ENCODE measurements at regions not wholly inside any gene's neighbourhood (a gene's known extent, or its start where the extent isn't known, plus 50 kb on each side); places are given as distances from the start of the nearest gene placed in this dataset.

- no peak for DNase-seq (ENCODE audit: low read depth in 2 of 2)
- H3K27me3 ChIP-seq (ENCODE audit: control insufficient read depth, insufficient read depth, low read length), result no peaks in the 10 kb centered on the region
- H3K9ac ChIP-seq (ENCODE audit: insufficient read depth, low read length), result no peak overlapping the region
- no peaks in the 10 kb centered on the region for H3K79me2 ChIP-seq (ENCODE audit: control insufficient read depth, insufficient read depth, low read length)
- H3K36me3 ChIP-seq (ENCODE audit: control insufficient read depth, insufficient read depth, low read length), result no peaks in the 10 kb centered on the region
- no peaks in the 10 kb centered on the region for H4K20me1 ChIP-seq (ENCODE audit: control insufficient read depth, extremely low read depth, insufficient read depth, low read length)
- no peak overlapping the region for H3K27ac ChIP-seq (ENCODE audit: insufficient read depth, low read length)
- H3K4me3 ChIP-seq (replicated peaks in 1 of 4; ENCODE audit: control extremely low read depth in 1 of 4, insufficient read depth in 1 of 4, low read depth in 3 of 4, low read length in 4 of 4), result no peak overlapping the region
- no peak overlapping the region for H3K4me2 ChIP-seq (ENCODE audit: extremely low read depth, insufficient read depth, low read length)
- no peaks in the 10 kb centered on the region for H3K9me3 ChIP-seq (ENCODE audit: control insufficient read depth, insufficient read depth, low read depth, low read length)
- H2AFZ ChIP-seq (ENCODE audit: low read length), result no peak overlapping the region
- H3K4me1 ChIP-seq (ENCODE audit: control insufficient read depth, extremely low read depth, insufficient read depth, low read length), result no peaks in the 10 kb centered on the region
- TF ChIP-seq EZH2 (IDR thresholded peaks at IDR 0.05; ENCODE audit: low read length, missing control alignments) (no peak), CTCF (conservative IDR thresholded peaks at IDR 0.05 in 1 of 2, IDR thresholded peaks at IDR 0.05 in 1 of 2; ENCODE audit: low read depth in 1 of 2, low read length in 2 of 2) (no peak)
Measured at GRCh38 chr5:40270274-40270845, 409.4 kb upstream of the PTGER4 start.

- Histone ChIP-seq H4K20me1 (ENCODE audit: control insufficient read depth, extremely low read depth, insufficient read depth, low read length) (no peaks in the 10 kb centered on the region), H3K9ac (ENCODE audit: insufficient read depth, low read length) (no peak overlapping the region), H3K4me1 (ENCODE audit: control insufficient read depth, extremely low read depth, insufficient read depth, low read length) (no peaks in the 10 kb centered on the region), H3K4me3 (replicated peaks in 1 of 4; ENCODE audit: control extremely low read depth in 1 of 4, insufficient read depth in 1 of 4, low read depth in 3 of 4, low read length in 4 of 4) (no peak overlapping the region), H3K9me3 (ENCODE audit: control insufficient read depth, insufficient read depth, low read depth, low read length) (no peaks in the 10 kb centered on the region), H3K4me2 (ENCODE audit: extremely low read depth, insufficient read depth, low read length) (no peak overlapping the region), H3K27me3 (ENCODE audit: control insufficient read depth, insufficient read depth, low read length) (no peaks in the 10 kb centered on the region), H3K79me2 (ENCODE audit: control insufficient read depth, insufficient read depth, low read length) (no peaks in the 10 kb centered on the region), H3K36me3 (ENCODE audit: control insufficient read depth, insufficient read depth, low read length) (no peaks in the 10 kb centered on the region), H3K27ac (ENCODE audit: insufficient read depth, low read length) (no peak overlapping the region), H2AFZ (ENCODE audit: low read length) (no peak overlapping the region)
- no peak for DNase-seq (ENCODE audit: low read depth in 2 of 2)
- no peak for TF ChIP-seq CTCF (conservative IDR thresholded peaks at IDR 0.05 in 1 of 2, IDR thresholded peaks at IDR 0.05 in 1 of 2; ENCODE audit: low read depth in 1 of 2, low read length in 2 of 2)
Measured at GRCh38 chr5:40268088-40268487, 411.6 kb upstream of the PTGER4 start.

- Histone ChIP-seq H3K9me3 (ENCODE audit: control insufficient read depth, insufficient read depth, low read depth, low read length) (no peaks in the 10 kb centered on the region), H3K27ac (ENCODE audit: insufficient read depth, low read length) (no peak overlapping the region), H3K79me2 (ENCODE audit: control insufficient read depth, insufficient read depth, low read length) (no peaks in the 10 kb centered on the region), H3K27me3 (ENCODE audit: control insufficient read depth, insufficient read depth, low read length) (no peaks in the 10 kb centered on the region), H3K4me2 (ENCODE audit: extremely low read depth, insufficient read depth, low read length) (no peak overlapping the region), H3K36me3 (ENCODE audit: control insufficient read depth, insufficient read depth, low read length) (no peaks in the 10 kb centered on the region), H3K4me1 (ENCODE audit: control insufficient read depth, extremely low read depth, insufficient read depth, low read length) (no peaks in the 10 kb centered on the region), H4K20me1 (ENCODE audit: control insufficient read depth, extremely low read depth, insufficient read depth, low read length) (no peaks in the 10 kb centered on the region), H3K4me3 (replicated peaks in 1 of 4; ENCODE audit: control extremely low read depth in 1 of 4, insufficient read depth in 1 of 4, low read depth in 3 of 4, low read length in 4 of 4) (no peak overlapping the region), H3K9ac (ENCODE audit: insufficient read depth, low read length) (no peak overlapping the region), H2AFZ (ENCODE audit: low read length) (no peak overlapping the region)
- TF ChIP-seq CTCF (conservative IDR thresholded peaks at IDR 0.05 in 1 of 2, IDR thresholded peaks at IDR 0.05 in 1 of 2; ENCODE audit: low read depth in 1 of 2, low read length in 2 of 2), result no peak
- TF ChIP-seq EZH2 (IDR thresholded peaks at IDR 0.05; ENCODE audit: low read length, missing control alignments), result no peak
- no peak for DNase-seq (ENCODE audit: low read depth in 2 of 2)
Measured at GRCh38 chr5:40266952-40267351, 412.8 kb upstream of the PTGER4 start.

All from fibroblast of lung (primary cell).